Myocyte (in vitro differentiated cells): ENCODE measurements at regions not wholly inside any gene's neighbourhood (a gene's known extent, or its start where the extent isn't known, plus 50 kb on each side); places are given as distances from the start of the nearest gene placed in this dataset.
"Not testable (repeated sequence)": the region's sequence is repeated elsewhere in the genome, so short reads cannot be mapped to it uniquely, and the experiment has no call there.

Source experiments
- DNase-seq: peaks from one replicate; pipeline ENCODE4 v3.0.0-alpha.2; 2012; ENCODE audit warnings: low read depth

- DNase-seq, result no peak
These were observed 323.3 kb upstream of the TNRC6C start for GRCh38 chr17:77635176-77635575.

GRCh38 chr17:77635785-77636184, 322.7 kb upstream of the TNRC6C start:
- not testable (repeated sequence) for DNase-seq

- no peak for DNase-seq
These were observed 321.4 kb upstream of the TNRC6C start for GRCh38 chr17:77636835-77637817.

- no peak for DNase-seq
These were observed 320.5 kb upstream of the TNRC6C start for GRCh38 chr17:77637818-77638575.

GRCh38 chr17:77640252-77640651, 318.3 kb upstream of the TNRC6C start:
- no peak for DNase-seq

- no peak for DNase-seq
These were observed 317.4 kb upstream of the TNRC6C start for GRCh38 chr17:77640916-77641605.

- no peak for DNase-seq
These were observed 316.8 kb upstream of the TNRC6C start for GRCh38 chr17:77641718-77642117.

GRCh38 chr17:77644181-77645071, 314.1 kb upstream of the TNRC6C start:
- DNase-seq, result no peak

- peak; percentile 44 for DNase-seq
These were observed 313.1 kb upstream of the TNRC6C start for GRCh38 chr17:77645072-77646045.

GRCh38 chr17:77646046-77646430, 312.5 kb upstream of the TNRC6C start:
- DNase-seq, result no peak

GRCh38 chr17:77647531-77647930, 311.0 kb upstream of the TNRC6C start:
- no peak for DNase-seq

GRCh38 chr17:77649717-77650211, 308.7 kb upstream of the TNRC6C start:
- peak; percentile 24 for DNase-seq

GRCh38 chr17:77651988-77652387, 306.5 kb upstream of the TNRC6C start:
- DNase-seq, result no peak

- no peak for DNase-seq
These were observed 304.2 kb upstream of the TNRC6C start for GRCh38 chr17:77654296-77654695.

GRCh38 chr17:77654850-77655249, 303.7 kb upstream of the TNRC6C start:
- no peak for DNase-seq

GRCh38 chr17:77656054-77656453, 302.4 kb upstream of the TNRC6C start:
- DNase-seq, result no peak

GRCh38 chr17:77657839-77658238, 300.7 kb upstream of the TNRC6C start:
- DNase-seq, result no peak

- no peak for DNase-seq
These were observed 298.0 kb upstream of the TNRC6C start for GRCh38 chr17:77660524-77660923.

GRCh38 chr17:77662833-77663232, 295.7 kb upstream of the TNRC6C start:
- DNase-seq, result no peak
